IPS-20b (cell line): ENCODE measurements at regions not wholly inside any gene's neighbourhood (a gene's known extent, or its start where the extent isn't known, plus 50 kb on each side); places are given as distances from the start of the nearest gene placed in this dataset.
"Not testable (repeated sequence)": the region's sequence is repeated elsewhere in the genome, so short reads cannot be mapped to it uniquely, and the experiment has no call there.

Experiments
- H3K27ac ChIP-seq: one replicate; pipeline ENCODE4 v1.5.1; 2013; ENCODE audit warnings: low read length
- H3K27me3 ChIP-seq: 2 replicates; pipeline ENCODE4 v1.6.1; 2013; ENCODE audit warnings: mild to moderate bottlenecking, low read length, inconsistent platforms; ENCODE audit not compliant: insufficient read depth
- H3K36me3 ChIP-seq: 2 replicates; pipeline ENCODE4 v1.6.1; 2013; ENCODE audit warnings: low read depth, mild to moderate bottlenecking, inconsistent platforms, low read length, moderate library complexity; ENCODE audit not compliant: insufficient read depth
- H3K4me1 ChIP-seq: 2 replicates; pipeline ENCODE4 v1.6.1; 2013; ENCODE audit warnings: mild to moderate bottlenecking, control low read depth, inconsistent platforms, low read length, moderate library complexity; ENCODE audit not compliant: insufficient read depth
- H3K4me3 ChIP-seq: 2 replicates; pipeline ENCODE4 v1.5.1; 2013; ENCODE audit warnings: mild to moderate bottlenecking, low read length, inconsistent platforms
- H3K9ac ChIP-seq: 2 replicates; pipeline ENCODE4 v1.6.1; 2013; ENCODE audit warnings: low read depth, mild to moderate bottlenecking, inconsistent platforms, low read length, moderate library complexity
- H3K9me3 ChIP-seq: 2 replicates; pipeline ENCODE4 v1.6.1; 2013; ENCODE audit warnings: mild to moderate bottlenecking, low read depth, low read length, inconsistent platforms; ENCODE audit not compliant: insufficient read depth

- no peaks in the 10 kb centered on the region for H3K9me3 ChIP-seq
- no peak overlapping the region for H3K9ac ChIP-seq
- H3K4me3 ChIP-seq, result no peak overlapping the region
- H3K27me3 ChIP-seq, result no peaks in the 10 kb centered on the region
- no peaks in the 10 kb centered on the region for H3K36me3 ChIP-seq
- H3K4me1 ChIP-seq, result no peaks in the 10 kb centered on the region
- no peak overlapping the region for H3K27ac ChIP-seq
Observed at GRCh38 chr14:28949503-28949902, 182.9 kb downstream of the FOXG1 start.

- Histone ChIP-seq H3K9me3 (no peaks in the 10 kb centered on the region), H3K4me3 (no peak overlapping the region), H3K4me1 (no peaks in the 10 kb centered on the region), H3K36me3 (no peaks in the 10 kb centered on the region), H3K27me3 (no peaks in the 10 kb centered on the region), H3K9ac (no peak overlapping the region), H3K27ac (no peak overlapping the region)
Observed at GRCh38 chr14:28952161-28952560, 185.6 kb downstream of the FOXG1 start.

- Histone ChIP-seq H3K4me1 (no peaks in the 10 kb centered on the region), H3K9ac (no peak overlapping the region), H3K27ac (no peak overlapping the region), H3K9me3 (no peaks in the 10 kb centered on the region), H3K36me3 (no peaks in the 10 kb centered on the region), H3K27me3 (no peaks in the 10 kb centered on the region), H3K4me3 (no peak overlapping the region)
Observed at GRCh38 chr14:28952666-28953065, 186.1 kb downstream of the FOXG1 start.

GRCh38 chr14:28953973-28954372 lies 187.4 kb downstream of the FOXG1 start:
- Histone ChIP-seq H3K4me1 (no peaks in the 10 kb centered on the region), H3K4me3 (no peak overlapping the region), H3K27ac (no peak overlapping the region), H3K9me3 (no peaks in the 10 kb centered on the region), H3K27me3 (no peaks in the 10 kb centered on the region), H3K36me3 (no peaks in the 10 kb centered on the region), H3K9ac (no peak overlapping the region)

GRCh38 chr14:28966416-28967233 lies 200.0 kb downstream of the FOXG1 start:
- Histone ChIP-seq H3K4me3 (no peak overlapping the region), H3K27me3 (no peaks in the 10 kb centered on the region), H3K27ac (no peak overlapping the region), H3K9me3 (no peaks in the 10 kb centered on the region), H3K4me1 (peaks cover 7% of the 10 kb centered on the region; the same call in 1 of the 2 replicates), H3K36me3 (no peaks in the 10 kb centered on the region), H3K9ac (no peak overlapping the region)

GRCh38 chr14:28975084-28975483 lies 208.5 kb downstream of the FOXG1 start:
- no peaks in the 10 kb centered on the region for H3K9me3 ChIP-seq
- H3K9ac ChIP-seq, result no peak overlapping the region
- H3K4me1 ChIP-seq, result peaks cover 13% of the 10 kb centered on the region; the same call in 1 of the 2 replicates
- H3K27ac ChIP-seq, result no peak overlapping the region
- no peaks in the 10 kb centered on the region for H3K36me3 ChIP-seq
- H3K4me3 ChIP-seq, result no peak overlapping the region
- no peaks in the 10 kb centered on the region for H3K27me3 ChIP-seq

GRCh38 chr14:28982228-28982627 lies 215.6 kb downstream of the FOXG1 start:
- Histone ChIP-seq H3K27me3 (no peaks in the 10 kb centered on the region), H3K4me3 (no peak overlapping the region), H3K9me3 (no peaks in the 10 kb centered on the region), H3K4me1 (no peaks in the 10 kb centered on the region), H3K36me3 (no peaks in the 10 kb centered on the region), H3K27ac (no peak overlapping the region), H3K9ac (no peak overlapping the region)

GRCh38 chr14:28983279-28983678 lies 216.7 kb downstream of the FOXG1 start:
- no peak overlapping the region for H3K4me3 ChIP-seq

GRCh38 chr14:28987516-28987915 lies 220.9 kb downstream of the FOXG1 start:
- Histone ChIP-seq H3K9ac (no peak overlapping the region), H3K27me3 (no peaks in the 10 kb centered on the region), H3K27ac (no peak overlapping the region), H3K4me3 (no peak overlapping the region), H3K4me1 (no peaks in the 10 kb centered on the region), H3K9me3 (no peaks in the 10 kb centered on the region), H3K36me3 (no peaks in the 10 kb centered on the region)

More at GRCh38 chr14:28983279-28983678, 216.7 kb downstream of the FOXG1 start:
- no peaks in the 10 kb centered on the region for H3K4me1 ChIP-seq
- H3K9me3 ChIP-seq, result no peaks in the 10 kb centered on the region
- H3K27me3 ChIP-seq, result no peaks in the 10 kb centered on the region
- no peak overlapping the region for H3K27ac ChIP-seq
- no peaks in the 10 kb centered on the region for H3K36me3 ChIP-seq
- H3K9ac ChIP-seq, result no peak overlapping the region

- not testable (repeated sequence) for H3K27me3 ChIP-seq
Observed at GRCh38 chr14:28997196-28997595, 230.6 kb downstream of the FOXG1 start.

GRCh38 chr14:28999656-29000055 lies 233.1 kb downstream of the FOXG1 start:
- no peak overlapping the region for H3K27ac ChIP-seq
- H3K36me3 ChIP-seq, result no peaks in the 10 kb centered on the region
- H3K27me3 ChIP-seq, result no peaks in the 10 kb centered on the region
- no peaks in the 10 kb centered on the region for H3K4me1 ChIP-seq
- H3K9ac ChIP-seq, result no peak overlapping the region
- no peaks in the 10 kb centered on the region for H3K9me3 ChIP-seq
- no peak overlapping the region for H3K4me3 ChIP-seq

More at GRCh38 chr14:28997196-28997595, 230.6 kb downstream of the FOXG1 start:
- H3K4me3 ChIP-seq, H3K4me1 ChIP-seq, H3K27ac ChIP-seq, H3K9ac ChIP-seq, H3K36me3 ChIP-seq, H3K9me3 ChIP-seq: not testable (repeated sequence)

GRCh38 chr14:29005647-29006046 lies 239.1 kb downstream of the FOXG1 start:
- Histone ChIP-seq H3K27ac (no peak overlapping the region), H3K4me3 (no peak overlapping the region), H3K27me3 (no peaks in the 10 kb centered on the region), H3K4me1 (no peaks in the 10 kb centered on the region), H3K9me3 (no peaks in the 10 kb centered on the region), H3K36me3 (no peaks in the 10 kb centered on the region), H3K9ac (no peak overlapping the region)
